GM12875 (cell line): ENCODE measurements at regions not wholly inside any gene's neighbourhood (a gene's known extent, or its start where the extent isn't known, plus 50 kb on each side); places are given as distances from the start of the nearest gene placed in this dataset.

Source experiments
- H3K4me3 ChIP-seq: one replicate; pipeline ENCODE4 v1.5.1; 2011; ENCODE audit warnings: low read depth, low read length, control low read depth
- CTCF ChIP-seq: IDR thresholded peaks from 2 replicates; pipeline ENCODE4 v1.5.1; 2011; ENCODE audit warnings: low read depth, mild to moderate bottlenecking, control low read depth, inconsistent platforms, low read length, moderate library complexity, borderline replicate concordance; ENCODE audit not compliant: insufficient read depth

- no peak overlapping the region for H3K4me3 ChIP-seq
- no peak for TF ChIP-seq CTCF
Observed at GRCh38 chr7:41097501-41097900, 605.4 kb downstream of the INHBA start.

DNA sequence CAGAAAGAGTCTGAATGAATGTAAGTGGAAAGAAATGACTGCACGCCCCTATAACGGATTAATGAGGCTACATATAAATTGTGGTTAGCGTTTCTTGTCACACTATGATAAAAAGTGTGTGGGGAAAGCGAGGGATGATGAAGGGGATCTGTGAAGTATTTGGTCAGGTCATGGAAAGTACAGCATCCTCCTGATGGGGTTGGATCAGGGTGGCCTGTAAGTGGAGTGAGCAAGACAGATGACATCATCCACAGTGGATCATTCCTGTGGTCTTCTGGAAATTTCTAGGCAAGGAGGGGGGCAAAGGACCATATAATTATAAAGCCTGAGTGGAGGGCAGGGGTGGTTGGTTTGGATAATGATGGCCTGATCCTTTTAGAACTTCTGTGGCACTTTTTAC lies 606.0 kb downstream of the INHBA start:
- no peak overlapping the region for H3K4me3 ChIP-seq
- no peak for TF ChIP-seq CTCF

DNA sequence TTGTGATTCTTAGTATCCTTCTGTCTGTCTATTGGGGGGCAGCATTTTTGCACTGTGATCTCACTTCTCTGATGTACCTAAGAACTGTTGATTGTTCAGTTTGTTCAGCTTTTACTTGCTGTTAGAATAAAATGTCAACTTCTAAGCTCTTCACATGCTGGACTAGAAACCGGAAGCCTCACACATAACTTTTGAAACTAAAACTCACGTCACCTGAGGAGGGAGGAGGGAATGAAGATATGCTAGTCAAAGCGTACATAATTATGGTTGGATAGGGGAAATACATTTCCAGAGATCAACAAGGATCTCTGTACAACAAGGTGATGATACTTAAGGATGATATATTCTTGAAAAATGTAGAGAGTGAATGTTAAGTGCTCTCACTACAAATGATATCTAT lies 609.7 kb downstream of the INHBA start:
- no peak overlapping the region for H3K4me3 ChIP-seq

DNA sequence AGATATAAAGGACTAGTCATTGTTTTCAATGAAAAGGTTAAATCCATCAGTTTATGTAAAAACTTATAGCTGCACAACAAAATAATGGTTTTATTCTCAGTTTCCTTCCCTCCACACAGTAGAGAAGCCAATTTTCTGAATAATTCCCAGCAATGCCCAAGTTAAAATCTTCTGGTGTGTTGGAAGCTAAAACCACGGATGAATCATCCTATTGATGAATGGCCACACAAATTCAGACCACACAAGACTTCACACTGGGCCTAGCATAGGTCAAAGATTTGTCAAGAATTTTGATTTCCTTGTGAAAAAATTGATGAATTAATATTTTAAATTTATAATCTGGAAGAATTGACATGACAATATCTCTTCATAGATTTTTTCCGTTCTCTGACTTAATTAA lies 617.6 kb downstream of the INHBA start:
- no peak overlapping the region for H3K4me3 ChIP-seq
- TF ChIP-seq CTCF: no peak

More for the DNA sequence above, 609.7 kb downstream of the INHBA start:
- no peak for TF ChIP-seq CTCF

GRCh38 chr7:41084381-41084780 lies 618.5 kb downstream of the INHBA start:
- no peak overlapping the region for H3K4me3 ChIP-seq
- no peak for TF ChIP-seq CTCF

- TF ChIP-seq CTCF: no peak
- H3K4me3 ChIP-seq: no peak overlapping the region
Observed at GRCh38 chr7:41069635-41070034, 633.3 kb downstream of the INHBA start.

GRCh38 chr7:41067576-41067975 lies 635.3 kb downstream of the INHBA start:
- no peak for TF ChIP-seq CTCF
- no peak overlapping the region for H3K4me3 ChIP-seq
